Stromal cell of bone marrow (primary cell): ENCODE measurements at regions not wholly inside any gene's neighbourhood (a gene's known extent, or its start where the extent isn't known, plus 50 kb on each side); places are given as distances from the start of the nearest gene placed in this dataset.

ENCODE experiments used
- DNase-seq: peaks from one replicate; pipeline ENCODE4 v3.0.0-alpha.2; 2012; ENCODE audit warnings: low read depth

DNA sequence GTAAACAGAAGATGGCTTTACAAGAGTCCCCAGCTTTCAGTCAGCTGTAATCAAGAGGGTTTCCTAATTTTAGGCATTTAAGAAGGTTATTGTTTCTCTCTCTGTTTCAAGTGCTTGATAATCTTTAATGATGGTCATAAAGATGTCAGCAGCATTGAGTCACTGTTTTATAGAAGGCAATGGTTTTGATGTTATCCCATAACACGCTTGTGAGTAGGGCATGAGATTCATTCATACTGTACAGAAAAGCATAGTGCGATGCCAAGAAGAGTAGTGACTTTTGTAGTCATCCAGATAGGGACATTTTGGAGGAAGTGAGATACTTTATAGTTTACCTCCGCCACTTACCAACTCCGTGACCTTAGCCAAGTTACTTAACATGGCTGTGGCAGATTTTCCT, 364.2 kb upstream of the SLC10A2 start:
- no peak for DNase-seq

DNA sequence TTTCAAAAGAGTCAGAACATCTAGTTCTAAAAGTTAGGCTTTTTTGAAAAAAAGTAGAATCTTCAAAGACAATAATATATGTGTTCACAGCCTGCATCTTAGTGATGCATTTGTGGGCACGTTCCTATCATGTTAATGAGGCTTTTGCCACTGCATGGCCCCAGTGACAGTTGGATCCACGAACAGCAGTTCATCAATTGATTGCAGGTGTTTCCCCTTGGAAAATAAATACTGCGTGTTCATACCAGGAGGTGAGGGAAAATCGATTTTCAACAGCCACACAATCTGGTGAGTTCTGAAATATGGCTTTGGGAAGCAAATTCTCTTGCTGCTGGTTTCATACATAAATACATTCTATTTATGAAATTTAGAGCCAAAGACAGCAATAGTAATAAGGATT, 343.8 kb upstream of the SLC10A2 start:
- no peak for DNase-seq

DNA sequence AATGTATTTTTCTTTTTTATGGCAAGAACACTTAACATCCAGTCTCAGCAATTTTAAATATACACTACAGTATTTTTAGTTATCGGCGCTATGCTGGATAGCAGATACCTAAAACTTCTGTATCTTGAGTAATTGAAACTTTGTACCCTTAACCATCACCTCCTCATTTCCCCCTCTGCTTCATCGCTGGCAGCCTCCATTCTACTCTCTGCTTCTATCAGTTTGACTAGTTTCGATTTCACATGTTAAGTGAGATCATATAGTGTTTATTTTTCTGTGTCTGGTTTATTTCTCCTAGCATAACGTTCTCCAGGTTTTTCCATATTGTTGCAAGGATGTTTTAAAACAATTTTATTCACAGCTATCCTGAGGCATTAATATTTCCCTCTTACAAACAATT, 340.8 kb upstream of the SLC10A2 start:
- no peak for DNase-seq

DNA sequence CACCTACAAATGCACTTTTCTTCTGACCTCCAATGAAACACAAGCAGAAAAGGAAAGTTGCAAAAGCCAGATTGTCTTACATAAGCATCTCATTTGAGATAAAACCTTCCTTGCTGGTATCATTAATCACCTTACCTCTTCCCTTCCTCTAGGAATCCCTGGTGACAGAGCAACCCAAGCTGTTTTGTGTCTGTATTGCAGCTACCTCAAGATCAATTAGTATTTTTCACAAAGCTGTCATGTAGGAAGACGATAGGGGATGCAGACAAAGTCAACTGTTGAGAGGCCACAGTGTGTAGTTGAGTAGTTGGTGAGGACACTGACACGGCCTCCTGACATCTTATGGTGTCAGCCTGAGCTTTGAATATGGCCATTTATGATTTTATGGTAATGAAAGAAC, 339.1 kb upstream of the SLC10A2 start:
- no peak for DNase-seq

DNA sequence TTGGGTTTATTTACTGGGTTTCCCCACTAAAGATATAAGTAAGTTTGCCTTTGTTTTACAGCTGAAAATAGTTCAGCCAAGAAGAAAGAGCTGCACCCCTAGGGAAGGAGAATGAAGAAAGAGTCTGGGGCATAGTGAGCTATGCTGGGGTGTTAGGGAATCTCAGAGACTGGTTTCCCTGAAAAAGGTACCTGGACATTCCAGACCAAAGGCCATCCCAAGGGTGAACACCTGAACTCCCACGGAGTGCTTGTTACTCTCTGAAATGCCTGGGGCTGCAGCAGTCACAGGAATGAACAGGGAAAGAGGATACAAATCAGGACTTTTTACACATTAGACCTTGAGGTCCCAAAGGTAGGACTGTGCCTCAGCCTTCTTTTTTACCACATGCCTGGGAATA, 337.6 kb upstream of the SLC10A2 start:
- no peak for DNase-seq

DNA sequence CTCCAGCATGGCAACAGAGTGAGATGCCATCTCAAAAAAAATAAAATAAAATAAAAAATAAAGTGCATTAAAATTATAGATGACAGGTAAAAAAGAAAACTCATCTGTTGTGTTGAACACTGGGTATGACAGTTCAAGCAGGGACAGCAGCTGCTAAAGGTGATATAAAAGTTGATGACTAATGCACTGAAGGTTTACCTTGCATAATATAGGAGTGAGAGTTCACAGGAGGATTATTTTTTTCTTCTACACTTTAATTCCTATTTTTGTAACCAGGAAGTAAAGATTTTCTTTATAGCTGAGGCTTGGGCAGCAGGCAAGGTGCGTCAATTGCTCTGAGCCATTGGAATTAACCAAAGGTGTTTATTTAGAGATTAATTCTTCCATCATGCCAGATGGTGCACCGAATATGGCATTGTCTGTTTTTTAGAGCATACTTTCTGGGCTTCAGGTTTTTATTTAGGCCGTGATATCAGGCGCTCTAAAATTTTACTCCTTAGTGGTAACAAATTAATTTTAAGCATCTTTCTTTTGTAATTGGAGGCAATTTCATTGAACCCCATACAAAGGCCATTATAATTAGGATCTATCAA, 337.0 kb upstream of the SLC10A2 start:
- DNase-seq, result no peak

DNA sequence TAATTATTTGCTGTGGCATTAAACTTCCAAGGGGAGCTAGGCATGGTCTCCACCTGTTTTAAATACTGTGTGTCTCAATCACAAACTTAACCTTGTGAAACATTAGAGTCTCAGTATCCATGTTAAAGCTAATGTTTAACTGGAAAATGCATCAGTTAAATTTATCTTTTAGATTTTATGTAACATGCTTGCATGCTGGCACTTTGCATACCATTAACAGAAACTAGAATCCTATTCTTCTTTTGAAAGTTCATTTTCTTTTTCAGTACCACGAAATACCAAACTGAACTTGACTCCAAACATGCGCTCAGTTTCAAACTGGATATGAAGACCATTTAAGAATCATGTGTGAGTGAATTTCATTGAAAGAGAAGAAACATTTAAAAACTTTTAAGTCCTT, 328.9 kb upstream of the SLC10A2 start:
- no peak for DNase-seq

DNA sequence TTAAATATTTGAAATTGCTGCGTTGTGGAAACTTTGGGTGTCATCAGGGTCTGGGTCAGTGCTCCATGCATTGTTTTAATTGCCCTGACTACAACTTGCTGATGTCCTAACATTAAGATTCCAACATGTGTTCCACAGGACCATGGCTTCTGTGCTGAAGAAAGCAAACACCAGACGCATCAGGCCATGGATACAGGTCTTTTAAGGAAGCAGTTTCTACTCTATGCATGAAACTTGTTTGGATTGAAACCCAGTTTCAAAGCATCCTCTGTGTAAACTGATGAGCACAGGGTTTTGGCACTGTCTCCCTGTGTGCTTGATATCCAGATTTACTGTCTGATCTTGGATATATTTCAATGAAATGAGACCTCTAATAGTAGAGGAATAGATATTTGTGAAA, 328.4 kb upstream of the SLC10A2 start:
- DNase-seq, result no peak

DNA sequence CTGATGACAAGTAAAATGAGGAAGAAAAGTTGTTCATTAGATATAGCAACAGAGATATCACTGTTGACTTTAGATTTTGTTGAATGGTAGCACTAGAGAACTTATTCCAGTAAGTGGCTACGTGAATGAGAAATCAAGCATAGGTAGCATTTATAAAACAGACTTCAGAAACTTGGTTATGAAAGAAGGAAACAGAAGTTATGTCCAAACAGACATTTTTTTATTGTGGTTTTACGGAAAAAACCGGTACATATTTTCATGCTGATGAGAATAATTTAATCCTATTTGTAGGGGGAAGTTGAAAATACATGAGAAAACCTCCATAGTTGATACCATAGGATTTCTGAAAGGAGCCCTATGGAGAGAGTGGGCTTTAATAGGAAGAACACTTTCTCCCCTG, 325.7 kb upstream of the SLC10A2 start:
- no peak for DNase-seq

DNA sequence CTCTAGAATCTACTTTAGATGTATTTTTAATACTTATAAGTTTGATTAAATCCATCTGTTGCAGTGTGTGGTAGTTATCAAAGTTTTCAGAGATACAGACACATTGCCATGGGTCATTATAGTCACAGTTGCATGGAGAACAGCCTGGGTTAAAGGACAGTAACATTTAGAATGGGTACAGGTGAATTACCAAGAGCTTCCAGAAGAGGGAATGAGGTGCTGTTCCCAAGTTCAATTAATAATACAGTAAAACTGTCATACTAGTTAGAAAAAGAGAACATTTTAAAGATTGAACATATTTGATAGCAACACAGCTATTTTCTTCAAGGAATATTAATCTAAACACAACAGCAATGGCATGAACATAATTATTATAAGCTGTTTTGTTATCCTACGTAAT, 322.6 kb upstream of the SLC10A2 start:
- no peak for DNase-seq

DNA sequence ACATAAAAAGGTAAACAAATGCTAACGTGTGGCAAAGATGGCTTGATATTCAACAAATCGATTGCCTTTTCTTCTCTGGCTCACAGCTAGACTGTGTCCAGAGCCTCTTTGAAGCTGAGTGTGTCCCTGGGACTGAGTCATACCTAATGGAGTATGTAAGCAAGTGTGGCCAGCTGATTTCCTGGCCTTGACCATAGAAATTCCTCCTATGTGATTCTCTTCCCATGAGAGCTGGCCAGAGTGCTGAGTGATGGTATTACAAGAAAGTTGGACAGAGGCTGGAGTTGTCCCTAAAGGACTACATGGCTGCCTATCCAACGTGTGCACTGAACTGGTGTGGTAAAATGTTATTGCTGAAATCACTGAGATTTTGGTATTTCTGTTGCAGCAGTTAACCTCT, 320.1 kb upstream of the SLC10A2 start:
- peak; percentile 6 for DNase-seq

DNA sequence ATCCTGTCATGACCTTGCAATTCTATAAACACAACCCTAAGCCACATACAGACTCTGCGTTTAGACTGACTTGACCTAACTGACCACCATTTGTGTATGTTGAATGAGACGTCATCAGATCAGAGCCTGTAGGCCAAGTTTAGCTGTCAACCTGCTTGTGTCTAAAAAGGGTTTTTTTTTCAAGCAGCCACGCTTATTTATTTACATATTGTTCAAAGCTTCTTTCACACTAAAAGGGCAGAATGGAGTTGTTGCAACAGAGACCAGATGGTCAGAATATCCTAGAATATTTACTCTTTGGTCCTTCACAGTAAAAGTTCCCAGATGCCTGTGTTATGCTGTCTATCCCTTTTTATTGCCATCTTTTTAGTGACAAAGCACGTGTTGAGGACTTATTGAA, 307.7 kb upstream of the SLC10A2 start:
- no peak for DNase-seq

DNA sequence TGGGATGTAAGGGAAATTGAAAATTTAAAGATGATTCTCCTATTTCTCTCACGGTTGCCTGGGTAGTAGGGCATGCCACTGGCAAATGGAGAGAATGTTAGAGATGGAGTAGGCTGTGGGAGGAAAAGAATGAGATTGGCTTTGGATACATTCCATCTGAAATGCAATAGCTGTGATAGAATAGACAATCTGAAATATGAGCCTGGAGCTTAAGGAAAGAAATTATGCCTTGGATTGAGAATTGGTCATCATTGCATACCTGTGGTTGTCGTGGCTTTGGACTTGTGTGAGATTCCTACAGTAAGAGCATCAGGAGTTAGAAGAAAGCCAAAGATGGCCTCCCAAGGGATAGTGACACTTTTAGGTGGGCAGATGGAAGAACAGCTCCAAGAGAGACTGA, 305.1 kb upstream of the SLC10A2 start:
- no peak for DNase-seq

DNA sequence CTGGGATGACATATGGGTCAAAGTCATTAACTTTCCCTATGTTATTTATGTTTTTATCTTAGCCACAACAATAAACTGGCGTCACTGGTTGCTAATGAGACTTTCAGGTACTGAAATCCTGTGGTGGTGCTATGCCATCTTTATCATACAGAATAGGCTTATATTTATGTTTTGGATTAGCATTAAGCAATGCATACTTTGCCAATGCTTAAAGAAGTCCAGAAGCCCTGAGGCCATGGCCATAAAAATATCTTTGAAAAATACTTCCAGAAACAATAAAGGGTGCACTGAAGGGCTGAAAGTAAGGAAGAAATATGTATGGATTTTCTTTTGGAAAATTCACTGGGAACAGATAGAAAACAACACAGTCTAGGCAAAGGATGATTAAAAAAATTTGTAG, 304.6 kb upstream of the SLC10A2 start:
- no peak for DNase-seq

DNA sequence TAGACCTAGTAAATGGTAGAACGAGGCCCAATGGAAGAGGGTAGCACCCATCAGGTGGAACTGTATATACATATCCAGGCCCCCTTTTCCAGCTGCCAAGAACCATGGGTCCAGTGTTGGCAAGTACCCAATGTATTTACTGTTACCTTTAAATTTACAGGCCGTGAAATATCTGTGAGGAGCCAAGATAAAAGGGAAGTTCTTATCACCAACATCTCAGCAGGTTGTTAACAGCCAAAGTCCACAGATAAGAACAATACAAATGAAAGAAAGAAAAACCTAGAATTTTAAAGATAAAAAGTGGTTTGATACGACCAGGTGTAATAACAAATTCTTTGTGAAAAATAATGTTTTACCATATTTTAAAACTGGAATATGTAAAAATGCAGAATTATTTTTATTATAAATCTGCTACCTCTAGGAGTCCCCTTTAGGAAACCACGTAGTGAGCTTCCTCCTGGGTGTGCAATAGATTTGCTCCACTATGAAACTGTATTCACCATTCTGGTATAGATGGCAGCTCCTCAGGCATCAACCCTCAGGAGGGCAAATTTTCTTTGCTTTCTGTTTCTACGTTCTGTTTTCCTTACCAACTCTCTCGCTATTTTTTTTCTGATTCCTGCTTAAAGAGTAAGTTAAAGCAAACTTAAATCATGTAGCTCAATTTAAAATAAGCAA, 292.2 kb upstream of the SLC10A2 start:
- no peak for DNase-seq

DNA sequence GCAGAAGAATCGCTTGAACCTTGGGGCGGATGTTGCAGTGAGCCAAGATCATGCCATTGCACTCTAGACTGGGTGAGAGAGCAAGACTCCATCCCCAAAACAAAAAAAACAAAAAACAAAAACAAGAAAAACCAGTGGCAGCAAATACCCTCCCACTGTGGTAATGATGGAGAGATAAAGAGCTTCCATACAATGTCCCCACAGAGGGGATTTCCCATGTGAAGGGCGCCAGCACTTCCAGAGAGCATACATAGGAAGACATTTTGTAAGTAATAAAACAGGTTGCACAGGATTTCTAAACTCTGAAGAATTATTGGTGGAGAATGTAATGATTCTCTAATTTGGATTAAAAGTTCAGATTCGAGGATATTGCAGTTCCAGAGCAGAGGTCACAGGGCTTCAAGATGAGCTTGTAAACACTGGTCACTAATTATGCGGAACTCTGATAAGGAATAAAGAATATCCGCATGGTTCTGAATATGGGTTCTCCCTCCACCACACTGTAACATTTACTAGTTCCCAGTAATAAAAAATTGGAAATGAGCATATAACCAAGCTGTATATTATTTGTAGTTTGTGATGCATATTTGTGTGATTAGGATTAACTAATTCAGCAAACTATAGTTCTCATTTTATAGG, 290.1 kb upstream of the SLC10A2 start:
- no peak for DNase-seq

DNA sequence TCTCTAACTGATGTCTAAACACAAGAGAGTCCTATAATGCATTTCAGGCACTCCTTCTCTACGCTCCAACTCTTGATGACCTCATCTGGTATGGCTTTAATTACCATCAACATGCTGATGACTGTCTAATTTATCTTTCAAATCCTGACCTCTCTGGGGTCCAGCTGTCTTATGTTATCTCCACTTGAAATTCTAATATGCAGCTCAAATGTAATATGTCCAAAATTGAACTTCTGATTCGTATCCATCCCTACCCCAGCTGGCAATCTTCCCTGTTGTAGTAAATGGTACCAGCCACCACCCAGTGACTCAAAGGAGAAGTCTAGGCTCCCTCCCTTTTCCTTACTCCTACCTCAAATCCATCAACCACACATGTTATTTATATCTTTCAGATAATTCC, 288.0 kb upstream of the SLC10A2 start:
- DNase-seq, result no peak

DNA sequence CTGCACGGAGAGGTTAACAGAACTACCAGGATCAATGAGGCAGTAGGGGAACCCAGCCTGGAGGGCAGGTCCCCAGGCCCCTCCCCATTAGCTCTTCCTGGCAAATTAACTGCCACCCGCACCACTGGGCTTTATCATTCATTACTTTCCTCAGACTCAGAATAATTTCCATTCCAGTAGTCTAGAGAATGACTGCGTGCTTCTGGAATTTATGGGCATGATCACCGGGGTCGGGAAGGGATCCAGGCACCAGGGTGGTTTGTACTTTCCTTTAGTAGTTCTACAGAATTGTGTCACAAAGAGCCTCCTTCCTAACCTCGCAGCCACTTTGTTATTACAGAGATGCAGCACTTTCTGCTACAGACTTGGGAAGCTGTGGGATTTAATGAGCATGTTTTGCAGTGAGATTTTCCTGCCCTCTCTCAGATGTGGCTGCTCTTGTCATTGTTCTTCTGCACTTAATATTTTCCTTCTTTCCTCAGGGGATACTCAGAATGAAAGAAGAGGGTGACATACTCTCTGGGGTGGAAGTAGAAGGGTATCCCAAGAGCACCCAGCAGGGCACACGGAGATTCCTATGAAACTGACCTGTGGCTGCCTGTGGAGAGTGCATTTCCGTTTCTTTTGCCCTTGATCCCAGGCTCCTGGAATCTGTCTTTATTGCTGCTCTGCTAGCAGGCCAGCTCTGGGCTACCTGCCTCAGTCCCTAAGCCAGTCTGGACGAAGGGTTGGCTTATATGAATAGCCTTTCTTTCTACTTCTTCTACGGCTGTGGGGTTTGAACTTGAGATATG, 285.0 kb upstream of the SLC10A2 start:
- peak; percentile 12 for DNase-seq

DNA sequence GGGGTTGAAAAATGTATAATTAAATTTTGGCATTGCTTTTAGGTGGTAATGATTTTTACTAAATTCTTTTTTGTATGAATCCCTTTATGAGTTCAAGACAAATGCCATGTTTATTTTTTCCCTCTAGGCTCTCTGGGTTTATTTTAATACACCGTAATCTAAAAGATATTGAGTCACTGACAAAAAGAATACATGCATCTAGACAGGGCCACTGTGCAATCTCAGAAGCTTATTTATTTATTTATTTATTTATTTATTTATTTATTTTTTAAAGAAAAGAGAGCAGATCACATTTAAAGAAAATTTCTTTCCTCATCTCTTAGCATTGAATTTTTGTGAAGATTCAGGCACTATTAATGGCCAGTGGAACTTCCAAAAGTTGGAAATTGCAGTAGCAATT, 283.9 kb upstream of the SLC10A2 start:
- DNase-seq, result no peak

DNA sequence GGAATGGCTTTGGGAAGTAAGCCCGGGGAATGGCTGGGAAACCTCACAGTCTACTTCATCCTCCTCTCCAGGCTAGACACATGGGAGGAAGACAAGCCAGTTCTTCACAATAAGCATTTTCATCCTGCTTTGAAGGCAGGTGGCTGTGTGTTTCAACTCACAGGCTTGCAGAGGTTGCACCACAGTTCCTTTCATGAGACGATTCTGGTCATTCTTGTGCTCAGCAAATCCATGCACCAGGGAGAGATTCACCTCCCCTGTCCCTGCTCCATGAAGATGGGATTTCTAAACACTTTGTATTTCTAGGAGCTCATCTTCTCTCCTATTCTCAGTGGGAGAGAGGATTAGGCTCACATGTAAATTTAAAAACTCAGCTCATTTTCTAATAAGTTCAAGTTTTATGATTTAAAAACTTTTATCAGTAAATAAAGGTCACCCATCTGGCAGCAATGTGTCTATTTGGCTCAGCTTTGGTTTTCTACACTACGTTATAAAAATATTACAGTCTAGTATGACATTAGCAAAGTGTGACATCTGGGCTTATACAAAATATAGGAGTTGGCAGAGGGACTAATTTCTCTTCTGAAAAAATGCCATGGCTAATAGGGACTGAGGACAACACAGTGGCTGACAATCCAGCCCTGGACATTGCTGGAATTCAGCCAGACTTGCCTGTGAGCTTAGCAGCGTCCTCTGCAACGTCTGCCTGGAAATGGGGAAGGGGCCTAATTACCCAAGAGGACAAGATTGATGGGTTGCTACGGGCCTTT, 283.2 kb upstream of the SLC10A2 start:
- DNase-seq, result no peak

DNA sequence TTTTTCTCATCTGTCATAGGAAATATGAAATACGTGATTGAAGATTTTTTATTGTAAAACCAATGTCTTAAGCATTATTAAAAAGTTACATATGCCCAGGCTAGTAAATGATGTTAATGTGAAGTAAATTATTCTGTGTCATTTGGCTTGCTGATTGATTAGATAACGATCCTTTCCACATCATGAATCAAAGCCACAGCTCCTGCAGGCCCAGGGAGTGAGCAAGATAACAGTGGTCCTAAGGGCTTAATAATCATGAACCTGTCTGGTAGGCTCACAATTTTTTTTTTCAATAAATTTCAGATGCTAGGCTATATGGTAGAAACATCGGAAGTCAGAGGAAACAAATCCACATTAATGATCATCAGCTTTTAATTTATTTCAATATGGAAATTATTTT, 269.0 kb upstream of the SLC10A2 start:
- DNase-seq, result no peak

DNA sequence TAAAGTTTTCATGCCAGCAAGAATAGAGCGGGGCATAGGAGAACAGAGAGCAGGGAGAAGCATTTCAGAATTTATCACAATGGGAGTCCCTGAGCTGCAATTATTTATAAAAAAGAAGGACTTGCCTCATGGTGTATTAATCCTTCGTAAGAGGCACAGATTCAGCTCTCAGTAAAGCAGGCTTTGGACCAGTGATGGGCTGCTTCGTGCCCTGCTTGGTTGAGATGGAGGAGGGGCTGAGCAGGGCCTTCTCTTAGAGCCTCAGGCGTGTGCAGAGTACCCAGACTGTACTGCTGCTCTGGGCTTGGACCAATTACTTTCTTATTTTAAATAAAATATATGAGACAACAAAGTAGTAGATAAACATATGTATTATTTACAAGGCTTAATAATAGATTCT, 265.7 kb upstream of the SLC10A2 start:
- no peak for DNase-seq
